ENCODE measurements at regions not wholly inside any gene's neighbourhood (a gene's known extent, or its start where the extent isn't known, plus 50 kb on each side); places are given as distances from the start of the nearest gene placed in this dataset.
"Not testable (repeated sequence)": the region's sequence is repeated elsewhere in the genome, so short reads cannot be mapped to it uniquely, and the experiment has no call there.

DNA sequence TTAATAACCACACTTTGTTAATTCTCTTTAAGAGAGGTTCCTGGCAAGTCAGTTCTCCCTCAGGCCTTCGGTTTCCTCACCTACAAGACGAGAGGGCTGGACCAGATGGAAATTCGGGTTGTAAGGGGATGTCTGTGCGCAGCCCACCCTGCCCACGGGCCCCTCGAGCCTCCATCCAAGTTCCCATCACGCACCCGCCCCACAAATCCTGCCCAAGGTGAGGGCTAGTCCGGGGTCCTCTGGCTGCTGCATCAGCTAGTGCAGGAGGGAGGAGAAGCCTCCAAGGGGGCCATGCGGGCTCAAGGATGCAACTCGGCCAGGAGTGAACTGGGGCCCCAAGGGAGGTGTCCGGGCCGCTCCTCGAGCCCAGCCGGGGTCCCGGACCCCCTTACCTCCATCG is 169.6 kb upstream of the TP53TG3 start:
- not testable (repeated sequence) for DNase-seq

DNA sequence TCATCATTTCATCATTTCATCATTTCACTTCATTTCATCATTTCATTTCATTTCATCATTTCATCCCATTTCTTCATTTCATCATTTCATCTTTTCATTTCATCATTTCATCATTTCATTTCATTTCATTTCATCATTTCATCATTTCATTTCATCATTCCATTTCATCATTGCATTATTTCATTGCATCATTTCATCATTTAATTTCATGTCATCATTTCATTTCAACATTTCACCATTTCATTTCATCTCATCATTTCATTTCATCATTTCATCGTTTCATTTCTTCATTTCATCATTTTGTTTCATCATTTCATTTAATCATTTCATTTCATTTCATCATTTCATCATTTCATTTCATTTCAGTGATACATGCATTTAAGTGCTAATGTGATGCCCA is 166.9 kb upstream of the TP53TG3 start:
- DNase-seq: not testable (repeated sequence)

DNA sequence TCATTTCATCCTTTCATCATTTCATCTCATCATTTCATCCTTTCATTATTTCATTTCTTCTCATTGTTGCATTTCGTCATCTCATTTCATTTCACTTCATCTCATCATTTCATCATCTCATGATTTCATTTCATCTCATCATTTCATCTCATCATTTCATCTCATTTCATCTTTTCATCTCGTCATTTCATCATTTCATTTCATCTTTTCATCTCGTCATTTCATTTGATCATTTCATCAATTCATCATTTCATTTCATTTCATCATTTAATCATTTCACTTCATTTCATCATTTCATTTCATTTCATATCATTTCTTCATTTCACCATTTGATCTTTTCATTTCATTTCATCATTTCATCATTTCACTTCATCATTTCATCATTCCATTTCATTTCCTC is 131.3 kb upstream of the TP53TG3 start:
- DNase-seq: not testable (repeated sequence)

DNA sequence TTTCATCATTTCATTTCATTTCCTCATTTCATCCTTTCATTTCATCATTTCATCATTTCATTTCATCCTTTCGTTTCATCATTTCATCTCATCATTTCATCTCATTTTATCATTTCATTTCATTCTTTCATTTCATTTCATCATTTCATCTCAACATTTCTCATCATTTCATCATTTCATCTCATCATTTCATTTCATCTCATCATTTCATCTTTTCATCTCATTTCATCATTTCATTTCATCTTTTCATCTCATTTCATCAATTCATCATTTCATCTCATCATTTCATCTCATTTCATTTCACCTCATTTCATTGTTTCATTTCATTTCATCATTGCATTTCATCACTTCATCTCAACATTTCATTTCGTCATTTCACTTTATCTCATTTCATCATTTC is 129.7 kb upstream of the TP53TG3 start:
- DNase-seq: not testable (repeated sequence)
